HEK293T (cell line): ENCODE measurements at regions not wholly inside any gene's neighbourhood (a gene's known extent, or its start where the extent isn't known, plus 50 kb on each side); places are given as distances from the start of the nearest gene placed in this dataset.

Experiments
- CTCF ChIA-PET: fragments of 350-600 bp; formaldehyde crosslinking; extraction: SDS; loops from one replicate; lab custom pipeline; 2021; ENCODE audit warnings: antibody characterized with exemption, inconsistent platforms; lab: Yijun Ruan, JAX
- POLR2A ChIA-PET: fragments of 350-600 bp; formaldehyde crosslinking; extraction: SDS; loops from one replicate; lab custom pipeline; 2020; ENCODE audit warnings: antibody characterized with exemption, inconsistent platforms; lab: Yijun Ruan, JAX
- DNase-seq: peaks from one replicate; pipeline ENCODE4 v3.0.0; 2012; ENCODE audit warnings: mixed read lengths; ENCODE audit errors: extremely low spot score
- ARNT ChIP-seq: fragments of 450-650 bp; IDR thresholded peaks from 2 replicates; pipeline ENCODE4 v1.6.1; 2017; ENCODE audit warnings: mild to moderate bottlenecking
- BHLHE40 ChIP-seq: fragments of 450-650 bp; IDR thresholded peaks from 2 replicates; pipeline ENCODE4 v1.6.1; 2016; ENCODE audit warnings: mild to moderate bottlenecking, moderate library complexity, borderline replicate concordance
- CTBP1 ChIP-seq: fragments of 450-650 bp; IDR thresholded peaks from 2 replicates; pipeline ENCODE4 v1.6.1; 2016; ENCODE audit warnings: borderline replicate concordance
- ELF4 ChIP-seq: fragments of 450-650 bp; IDR thresholded peaks from 2 replicates; pipeline ENCODE4 v1.6.1; 2017; ENCODE audit warnings: antibody characterized with exemption
- FOXA1 ChIP-seq: fragments of 450-650 bp; IDR thresholded peaks from 2 replicates; pipeline ENCODE4 v1.6.1; 2016; ENCODE audit warnings: mild to moderate bottlenecking
- FOXK2 ChIP-seq: fragments of 450-650 bp; IDR thresholded peaks from 2 replicates; pipeline ENCODE4 v1.6.1; 2016; ENCODE audit warnings: mild to moderate bottlenecking
- FOXM1 ChIP-seq: fragments of 450-650 bp; IDR thresholded peaks from 2 replicates; pipeline ENCODE4 v1.6.1; 2017; ENCODE audit warnings: mild to moderate bottlenecking, borderline replicate concordance
- HDGF ChIP-seq: fragments of 450-650 bp; IDR thresholded peaks from 2 replicates; pipeline ENCODE4 v1.6.1; 2017; ENCODE audit warnings: antibody characterized with exemption, borderline replicate concordance
- L3MBTL2 ChIP-seq: fragments of 450-650 bp; conservative IDR thresholded peaks from 2 replicates; pipeline ENCODE4 v1.6.1; 2016; ENCODE audit warnings: mild to moderate bottlenecking
- LEF1 ChIP-seq: fragments of 450-650 bp; IDR thresholded peaks from 2 replicates; pipeline ENCODE4 v1.6.1; 2017; ENCODE audit warnings: mild to moderate bottlenecking, borderline replicate concordance
- NFRKB ChIP-seq: fragments of 450-650 bp; IDR thresholded peaks from 2 replicates; pipeline ENCODE4 v1.6.1; 2016; ENCODE audit warnings: mild to moderate bottlenecking, moderate library complexity
- PKNOX1 ChIP-seq: fragments of 450-650 bp; IDR thresholded peaks from 2 replicates; pipeline ENCODE4 v1.6.1; 2016
- SP1 ChIP-seq: fragments of 450-650 bp; IDR thresholded peaks from 2 replicates; pipeline ENCODE4 v1.6.1; 2017
- SUZ12 ChIP-seq: fragments of 450-650 bp; IDR thresholded peaks from 2 replicates; pipeline ENCODE4 v1.6.1; 2016; ENCODE audit warnings: mild to moderate bottlenecking
- TARDBP ChIP-seq: fragments of 450-650 bp; IDR thresholded peaks from 2 replicates; pipeline ENCODE4 v1.6.1; 2016
- ZNF384 ChIP-seq: fragments of 450-650 bp; IDR thresholded peaks from 2 replicates; pipeline ENCODE4 v1.6.1; 2016

DNA sequence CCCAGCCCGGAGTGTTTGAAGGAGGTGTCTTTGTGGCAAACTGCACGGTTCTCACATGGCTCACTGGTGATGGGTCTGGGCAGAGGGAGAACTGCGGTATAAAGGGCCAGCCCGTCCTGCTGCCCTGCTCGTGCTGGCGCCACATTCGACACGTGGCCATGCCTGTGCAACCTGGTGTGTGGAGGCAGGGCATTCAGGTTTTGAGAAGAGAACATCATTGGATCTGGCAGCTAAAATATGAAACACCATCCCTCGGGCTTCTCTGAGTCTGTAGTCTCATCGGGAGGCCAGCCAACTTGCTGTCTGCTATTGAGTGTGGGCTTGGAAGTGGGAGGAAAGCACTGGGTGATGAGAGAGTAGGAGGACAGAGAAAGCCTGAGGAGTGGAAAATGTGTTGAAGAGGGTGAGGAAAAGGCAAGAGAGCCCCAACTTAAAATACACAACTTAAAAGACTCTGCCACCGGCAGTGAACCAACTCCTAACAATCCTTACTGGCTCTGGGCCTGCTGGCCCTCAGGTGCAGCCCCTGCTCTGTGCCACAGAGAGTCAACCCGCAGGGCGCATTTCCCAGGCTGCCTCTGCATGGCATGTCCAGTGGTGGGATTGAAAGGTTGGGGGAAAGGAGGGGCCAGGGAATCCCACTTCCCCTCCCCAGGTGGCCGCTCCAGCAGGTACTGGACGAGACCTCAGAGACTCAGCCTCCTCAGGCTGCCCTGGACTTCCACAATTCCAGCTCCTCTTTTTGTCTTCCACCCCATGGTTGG is 112.7 kb upstream of the DLX2 start:
- ChIA-PET POLR2A (no interaction called here), CTCF (no interaction called here)
- TF ChIP-seq LEF1 (no peak), BHLHE40 (no peak), ARNT (no peak), ELF4 (no peak), CTBP1 (no peak), FOXA1 (no peak)
- DNase-seq: no peak

DNA sequence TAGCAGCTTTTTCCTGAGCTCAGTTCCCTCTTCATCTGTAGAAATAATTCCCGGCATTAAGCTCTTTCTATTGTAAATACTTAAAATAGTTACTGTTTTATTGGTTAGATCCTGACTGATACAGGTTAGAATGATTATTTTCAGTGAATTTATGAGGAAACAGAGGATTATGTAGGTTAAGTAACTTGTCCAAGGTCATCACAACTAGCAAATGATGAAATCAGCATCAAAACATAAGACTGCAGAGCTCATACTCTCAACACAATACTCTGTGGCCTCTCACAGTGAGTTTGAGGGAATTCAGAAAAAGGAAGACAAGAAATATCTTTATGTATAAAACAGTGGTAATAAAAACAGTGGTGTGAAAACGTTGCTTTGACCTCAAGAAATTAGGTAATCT is 113.2 kb upstream of the DLX2 start:
- no peak for TF ChIP-seq SUZ12
- no peak for TF ChIP-seq ELF4
- TF ChIP-seq LEF1: no peak
- no peak for TF ChIP-seq PKNOX1
- CTCF ChIA-PET: interaction anchor here (1.3 kb wide), 1 partner anchor 246 kb away, joined by 3 read pairs; no protein-coding TSS in a partner anchor
- DNase-seq: no peak
- POLR2A ChIA-PET: no interaction called here

- DNase-seq: no peak
- CTCF ChIA-PET: interaction anchor here (1.3 kb wide), 1 partner anchor 246 kb away, joined by 3 read pairs; no protein-coding TSS in a partner anchor
- POLR2A ChIA-PET: no interaction called here
- TF ChIP-seq L3MBTL2 (no peak), FOXM1 (no peak), ZNF384 (no peak), FOXK2 (no peak), NFRKB (no peak), HDGF (no peak), PKNOX1 (no peak)
These were observed 113.8 kb upstream of the DLX2 start for GRCh38 chr2:172216477-172216876.

GRCh38 chr2:172219201-172219600 is 116.5 kb upstream of the DLX2 start:
- POLR2A ChIA-PET: no interaction called here
- CTCF ChIA-PET: no interaction called here

GRCh38 chr2:172220121-172220520 is 117.4 kb upstream of the DLX2 start:
- CTCF ChIA-PET: no interaction called here
- no peak for TF ChIP-seq SUZ12
- TF ChIP-seq L3MBTL2: no peak
- TF ChIP-seq NFRKB: no peak
- TF ChIP-seq ZNF384: no peak
- no peak for TF ChIP-seq LEF1
- no peak for TF ChIP-seq BHLHE40
- TF ChIP-seq SP1: no peak
- DNase-seq: no peak
- POLR2A ChIA-PET: no interaction called here

More at GRCh38 chr2:172219201-172219600, 116.5 kb upstream of the DLX2 start:
- TF ChIP-seq ZNF384: no peak
- DNase-seq: no peak

- POLR2A ChIA-PET: no interaction called here
These were observed 120.9 kb upstream of the DLX2 start for GRCh38 chr2:172223601-172224054.

More at GRCh38 chr2:172223601-172224054, 120.9 kb upstream of the DLX2 start:
- TF ChIP-seq LEF1 (no peak), ZNF384 (no peak), NFRKB (no peak), PKNOX1 (no peak), TARDBP (no peak), ARNT (no peak), FOXK2 (no peak), ELF4 (no peak), L3MBTL2 (no peak), HDGF (no peak)
- CTCF ChIA-PET: no interaction called here
- DNase-seq: no peak
